K562 (cell line): ENCODE measurements at regions not wholly inside any gene's neighbourhood (a gene's known extent, or its start where the extent isn't known, plus 50 kb on each side); places are given as distances from the start of the nearest gene placed in this dataset.

Experiments used
- ATAC-seq: fragments of 200-7000 bp; cut with Tn5 transposase; 3 replicates; pipeline ENCODE4 v1.9.1; 2020; ENCODE audit warnings: moderate library complexity
- BruUV-seq: library from RNA; stranded (reverse); fragments of 400-500 nt; replicated peaks from 2 replicates; lab custom pipeline; 2021; lab: Mats Ljungman, UMichigan
- CTCF ChIA-PET: fragments of 300-600 bp; formaldehyde crosslinking; extraction: SDS; loops from one replicate; lab custom pipeline; 2021; ENCODE audit warnings: low intra/inter-chr PET ratio; lab: Yijun Ruan, JAX
- POLR2A ChIA-PET: fragments of 300-600, 350-650 bp; sonication (Branson Sonifier 250); formaldehyde crosslinking; extraction: SDS; loops from one replicate; lab custom pipeline; 2021; ENCODE audit warnings: antibody characterized with exemption, inconsistent platforms; lab: Yijun Ruan, JAX
- DNase-seq, 4 experiments: peaks; one replicate each; pipeline versions ENCODE4 v3.0.0 to v3.0.0-alpha.2; 2011 to 2018; ENCODE audit warnings: low spot score in 3 of 4, mixed read lengths in 3 of 4; ENCODE audit errors: extremely low read depth in 1 of 4
- FAIRE-seq: peaks from 2 replicates; lab custom pipeline; 2011; peaks lifted over from hg19 to GRCh38; lab: Jason Lieb, UNC
- H2AFZ ChIP-seq: 2 replicates; pipeline ENCODE4 v1.6.0; 2011; ENCODE audit warnings: low read depth, low read length, control low read depth, inconsistent platforms
- H3K27ac ChIP-seq: fragments of 200-600 bp; 3 replicates; pipeline ENCODE4 v1.8.0; 2011; ENCODE audit warnings: low read depth, mild to moderate bottlenecking, control low read depth, inconsistent platforms, low read length, moderate library complexity, mixed read lengths; ENCODE audit errors: extremely low read depth
- H3K27me3 ChIP-seq, 2 experiments: fragments of 300-600 bp in 1 of 2; 2 replicates in 1 of 2; 3 replicates in 1 of 2; pipeline versions ENCODE4 v1.6.0 to v1.8.0; 2011; ENCODE audit warnings: inconsistent platforms in 2 of 2, low read length in 2 of 2, mild to moderate bottlenecking in 1 of 2, mixed read lengths in 1 of 2, moderate library complexity in 1 of 2; ENCODE audit not compliant: control insufficient read depth in 2 of 2, insufficient read depth in 2 of 2
- H3K36me3 ChIP-seq: fragments of 300-600 bp; 3 replicates; pipeline ENCODE4 v1.8.0; 2011; ENCODE audit warnings: mild to moderate bottlenecking, low read length, inconsistent platforms; ENCODE audit not compliant: control insufficient read depth, insufficient read depth
- H3K4me1 ChIP-seq, 2 experiments: fragments of 200-600 bp in 1 of 2; replicated peaks in 1 of 2; 2 replicates in 1 of 2; 3 replicates in 1 of 2; pipeline versions ENCODE4 v1.5.1 to v1.8.0; 2011; ENCODE audit warnings: inconsistent platforms in 2 of 2, low read length in 2 of 2, mild to moderate bottlenecking in 1 of 2, mixed read lengths in 1 of 2, moderate library complexity in 1 of 2; ENCODE audit not compliant: control insufficient read depth in 2 of 2, insufficient read depth in 2 of 2
- H3K4me2 ChIP-seq: 2 replicates; pipeline ENCODE4 v1.6.1; 2011; ENCODE audit warnings: low read length, control low read depth, inconsistent platforms, mixed read lengths; ENCODE audit not compliant: insufficient read depth
- H3K4me3 ChIP-seq: fragments of 200-600 bp; sonication (generic), shearing (Covaris generic); 2 replicates; pipeline ENCODE4 v1.5.1; 2016; ENCODE audit warnings: control low read depth, inconsistent platforms
- H3K79me2 ChIP-seq: fragments of 200-600 bp; 3 replicates; pipeline ENCODE4 v1.8.0; 2011; ENCODE audit warnings: low read length, inconsistent platforms; ENCODE audit not compliant: control insufficient read depth, insufficient read depth
- H3K9ac ChIP-seq, 2 experiments: 2 replicates each; pipeline versions ENCODE4 v1.6.0 to v1.6.1; 2011; ENCODE audit warnings: low read depth in 2 of 2, low read length in 2 of 2, control low read depth in 1 of 2, inconsistent platforms in 1 of 2, mild to moderate bottlenecking in 1 of 2, mixed read lengths in 1 of 2; ENCODE audit not compliant: insufficient read depth in 1 of 2
- H3K9me1 ChIP-seq: one replicate; pipeline ENCODE4 v1.6.0; 2011; ENCODE audit warnings: inconsistent platforms, mild to moderate bottlenecking, low read length, moderate library complexity; ENCODE audit not compliant: control insufficient read depth, insufficient read depth
- H3K9me3 ChIP-seq: replicated peaks from 2 replicates; pipeline ENCODE4 v1.5.1; 2011; ENCODE audit warnings: low read depth, low read length, inconsistent platforms; ENCODE audit not compliant: control insufficient read depth, insufficient read depth
- H4K20me1 ChIP-seq: replicated peaks from 2 replicates; pipeline ENCODE4 v1.6.1; 2011; ENCODE audit warnings: low read length, inconsistent platforms, mixed read lengths; ENCODE audit not compliant: control insufficient read depth, insufficient read depth
- CEBPZ ChIP-seq: fragments of 150-350 bp; IDR thresholded peaks from 2 replicates; pipeline ENCODE4 v1.6.1; 2014; ENCODE audit warnings: low read depth, mild to moderate bottlenecking, low read length, borderline replicate concordance
- CREB5 ChIP-seq: fragments of 250-450 bp; sonication (Bioruptor Pico); IDR thresholded peaks from 2 replicates; pipeline ENCODE4 v1.5.0; 2020; ENCODE audit warnings: mild to moderate bottlenecking
- E2F3 ChIP-seq: fragments of 250-450 bp; sonication (Bioruptor Pico); IDR thresholded peaks from 2 replicates; pipeline ENCODE4 v1.4.0; 2020; ENCODE audit warnings: mild to moderate bottlenecking
- KDM1A ChIP-seq, 2 experiments: fragments of 450-650 bp; IDR thresholded peaks; 2 replicates each; pipeline ENCODE4 v1.6.1; 2016; ENCODE audit warnings: mild to moderate bottlenecking in 2 of 2
- L3MBTL2 ChIP-seq: fragments of 450-650 bp; IDR thresholded peaks from 2 replicates; pipeline ENCODE4 v1.6.1; 2016; ENCODE audit warnings: mild to moderate bottlenecking, moderate library complexity
- MEIS2 ChIP-seq: fragments of 450-650 bp; IDR thresholded peaks from 2 replicates; pipeline ENCODE4 v1.6.1; 2014; ENCODE audit warnings: mild to moderate bottlenecking; ENCODE audit not compliant: partially characterized antibody
- OTX1 ChIP-seq: fragments of 450-650 bp; formaldehyde crosslinking; IDR thresholded peaks from 2 replicates; pipeline ENCODE4 v1.4.0; 2022; ENCODE audit warnings: mild to moderate bottlenecking
- PHB ChIP-seq: fragments of 250-450 bp; sonication (Bioruptor Pico); IDR thresholded peaks from 2 replicates; pipeline ENCODE4 v1.5.0; 2021
- POLR3G ChIP-seq: IDR thresholded peaks from 2 replicates; pipeline ENCODE4 v1.6.1; 2011; ENCODE audit not compliant: insufficient read length, insufficient replicate concordance; ENCODE audit errors: extremely low read depth
- RAD51 ChIP-seq: fragments of 450-650 bp; IDR thresholded peaks from 2 replicates; pipeline ENCODE4 v1.7.1; 2016; ENCODE audit warnings: low read depth, mild to moderate bottlenecking, borderline replicate concordance
- TCF3 ChIP-seq: sonication (generic); formaldehyde crosslinking; IDR thresholded peaks from 2 replicates; pipeline ENCODE4 v1.4.0; 2020; ENCODE audit warnings: mild to moderate bottlenecking, missing genetic modification reagents
- ZKSCAN8 ChIP-seq: fragments of 200-800 bp; sonication (Bioruptor generic); IDR thresholded peaks from 2 replicates; pipeline ENCODE4 v1.6.1; 2016; ENCODE audit warnings: missing genetic modification characterization, missing compliant biosample characterization
- ZNF696 ChIP-seq: fragments of 250-450 bp; sonication (Bioruptor Pico); conservative IDR thresholded peaks from 2 replicates; pipeline ENCODE4 v1.4.0; 2020; ENCODE audit warnings: mild to moderate bottlenecking, moderate library complexity
- WGBS: fragments of 100-300 bp; shearing (Covaris generic); methylation state at CpG from one replicate; pipeline ENCODE4 v1.1.6; 2016; ENCODE audit warnings: low coverage, mixed read lengths; ENCODE audit not compliant: insufficient coverage; ENCODE audit errors: missing lambda C conversion rate; 5-methylcytosine and 5-hydroxymethylcytosine counted together
- in situ Hi-C: fragments of 300-500 bp; cut with MboI; formaldehyde crosslinking; loops from 4 replicates; pipeline ENCODE4 v1.15.0; 2018; ENCODE audit warnings: inconsistent platforms, mixed read lengths
- intact Hi-C: fragments of 100-400 bp; cut with micrococcal nuclease; formaldehyde crosslinking; loops from 2 replicates; pipeline ENCODE4 v1.14.2; 2022

DNA sequence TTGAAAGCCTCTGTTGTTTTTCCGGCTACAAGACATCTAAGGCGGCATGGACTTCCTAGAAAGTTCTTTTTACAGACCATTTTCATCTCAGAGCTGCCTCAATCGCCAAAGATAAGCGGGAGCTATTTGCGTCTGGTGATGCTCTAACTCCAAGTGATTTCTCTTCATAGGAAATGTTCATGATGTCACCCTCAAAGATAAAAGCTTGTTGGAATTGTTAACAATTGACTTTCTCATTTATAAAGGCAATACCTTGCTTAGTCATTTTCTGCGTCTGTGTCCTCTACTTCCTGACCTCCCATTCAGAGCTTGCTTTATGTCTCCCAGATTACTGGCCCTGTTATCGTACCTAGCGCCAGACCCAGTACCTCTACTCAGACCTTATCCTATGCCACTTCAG lies 259.0 kb upstream of the G2E3 start:
- intact Hi-C loops (no loop called here), in situ Hi-C loops (no loop called here)
- FAIRE-seq (no peak), DNase-seq (no peak), ATAC-seq (no peak)
- no peaks in the 10 kb centered on the region for H3K9me1 ChIP-seq
- WGBS, result 3% methylated on average over 8 of the region's 8 CpGs
- H3K9me3 ChIP-seq, result no peaks in the 10 kb centered on the region
- no TSS peak for BruUV-seq
- H2AFZ ChIP-seq, result no peak overlapping the region
- H3K4me3 ChIP-seq, result no peak overlapping the region
- H4K20me1 ChIP-seq, result no peaks in the 10 kb centered on the region
- TF ChIP-seq CREB5 (no peak), L3MBTL2 (no peak), POLR3G (no peak), KDM1A (IDR thresholded peaks at IDR 0.05) (0 out of 4 replicates have a peak, but pooled peaks of 1 of the 2 experiments have one; percentile 42), PHB (no peak), E2F3 (CRISPR knock-in tag) (no peak)
- H3K27me3 ChIP-seq, result no peaks in the 10 kb centered on the region
- H3K36me3 ChIP-seq, result no peaks in the 10 kb centered on the region
- no peak overlapping the region for H3K27ac ChIP-seq
- ChIA-PET CTCF (no interaction called here), POLR2A (no interaction called here)
- H3K9ac ChIP-seq, result no peak overlapping the region
- H3K4me2 ChIP-seq, result no peak overlapping the region
- H3K79me2 ChIP-seq, result no peaks in the 10 kb centered on the region
- H3K4me1 ChIP-seq, result peaks cover 4 to 5% of the 10 kb centered on the region in 2 experiments; a peak in 3 of 5 replicates

DNA sequence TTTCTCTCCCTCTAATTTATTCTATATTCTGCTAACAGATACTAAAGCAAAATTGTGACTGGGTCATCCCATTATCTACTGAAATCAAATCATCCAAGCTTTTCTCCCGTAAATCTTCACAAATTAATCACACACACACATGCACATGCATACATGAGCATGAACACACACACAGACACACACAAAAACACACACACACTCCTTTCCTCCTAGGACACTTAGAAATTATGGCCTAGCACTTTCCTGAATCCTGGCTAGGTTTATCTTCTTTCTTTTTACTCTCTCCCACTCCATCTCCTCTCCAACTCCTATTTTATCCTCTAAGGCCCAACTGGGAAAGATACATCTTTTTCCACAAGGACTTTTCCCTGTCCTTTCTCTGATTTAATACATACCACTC lies 255.6 kb upstream of the G2E3 start:
- ChIA-PET POLR2A (no interaction called here), CTCF (no interaction called here)
- 0% methylated on average over 1 of the region's 1 CpG for WGBS
- H2AFZ ChIP-seq, result no peak overlapping the region
- in situ Hi-C loops, result no loop called here
- ATAC-seq (no peak), DNase-seq (no peak), FAIRE-seq (no peak)
- H3K36me3 ChIP-seq, result no peaks in the 10 kb centered on the region
- no peak overlapping the region for H3K9ac ChIP-seq
- no peaks in the 10 kb centered on the region for H4K20me1 ChIP-seq
- intact Hi-C loops, result no loop called here
- H3K79me2 ChIP-seq, result no peaks in the 10 kb centered on the region
- no peaks in the 10 kb centered on the region for H3K9me1 ChIP-seq
- no peak overlapping the region for H3K27ac ChIP-seq
- H3K4me1 ChIP-seq, result no peaks in the 10 kb centered on the region
- no peaks in the 10 kb centered on the region for H3K9me3 ChIP-seq
- BruUV-seq, result no TSS peak
- H3K4me3 ChIP-seq, result no peak overlapping the region
- no peaks in the 10 kb centered on the region for H3K27me3 ChIP-seq
- H3K4me2 ChIP-seq, result no peak overlapping the region
- TF ChIP-seq ZNF696 (CRISPR knock-in tag) (no peak), MEIS2 (no peak), RAD51 (no peak), OTX1 (CRISPR knock-in tag) (no peak), TCF3 (CRISPR knock-in tag) (no peak), ZKSCAN8 (CRISPR knock-in tag) (no peak), CEBPZ (no peak)
